ENCODE measurements at regions not wholly inside any gene's neighbourhood (a gene's known extent, or its start where the extent isn't known, plus 50 kb on each side); places are given as distances from the start of the nearest gene placed in this dataset.

DNA sequence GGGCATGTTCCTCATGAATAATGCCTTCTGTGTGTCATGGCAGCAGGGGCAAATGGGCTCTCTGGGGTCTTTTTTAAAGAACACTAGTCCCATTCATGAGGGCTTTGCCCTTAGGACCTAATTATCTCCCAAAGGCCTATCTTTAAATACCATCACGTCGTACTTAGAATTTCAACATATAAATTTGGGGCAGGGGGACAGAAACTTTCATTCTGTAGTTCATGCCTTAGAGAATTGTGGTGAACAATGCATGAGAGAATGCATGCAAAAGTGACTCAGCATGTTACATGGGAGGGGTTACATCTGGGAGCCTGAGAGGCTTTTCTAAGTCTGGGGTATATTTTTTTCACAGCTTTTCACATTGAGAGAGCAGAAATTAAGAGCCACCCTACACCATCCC is 208.5 kb upstream of the ROPN1 start:
- no peak for TF ChIP-seq EGR1 (IDR thresholded peaks at IDR 0.05; ENCODE audit: borderline replicate concordance, low read depth, low read length)
- no peak for TF ChIP-seq GABPA (IDR thresholded peaks at IDR 0.05; ENCODE audit: borderline replicate concordance, insufficient read depth, low read length)
- TF ChIP-seq CHD2 (IDR thresholded peaks at IDR 0.05; ENCODE audit: low read length), result no peak
- TF ChIP-seq RBBP5 (IDR thresholded peaks at IDR 0.05; ENCODE audit: borderline replicate concordance, low read depth, low read length), result no peak
